ENCODE measurements at regions not wholly inside any gene's neighbourhood (a gene's known extent, or its start where the extent isn't known, plus 50 kb on each side); places are given as distances from the start of the nearest gene placed in this dataset.

DNA sequence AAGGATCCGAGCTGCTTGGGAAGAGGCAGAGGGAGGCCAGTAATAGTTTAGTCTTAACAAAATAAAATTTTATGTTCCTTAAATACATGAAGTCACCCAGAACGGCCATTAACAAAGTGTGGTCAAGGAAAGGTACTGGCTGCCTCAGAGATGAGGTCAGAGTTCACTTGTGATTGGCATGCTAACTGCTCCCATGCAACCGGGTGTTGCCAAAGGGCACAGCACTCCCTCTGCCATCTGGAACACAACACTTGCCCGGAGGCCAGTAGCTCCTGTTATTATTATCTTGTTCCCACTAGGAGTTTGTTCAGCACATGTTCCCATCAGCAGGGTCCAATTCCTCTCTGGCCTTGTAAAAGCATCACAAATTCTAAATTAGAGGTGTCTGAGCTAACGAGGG is 207.0 kb downstream of the CYP26B1 start:
- Histone ChIP-seq H3K4me2 (no peak overlapping the region), H3K27me3 (no peaks in the 10 kb centered on the region), H3K4me1 (ENCODE audit: insufficient read depth) (peaks cover 2% of the 10 kb centered on the region), H3K4me3 (no peak overlapping the region), H3K9me3 (ENCODE audit: low read depth) (no peaks in the 10 kb centered on the region), H2AFZ (no peak overlapping the region), H3K36me3 (replicated peaks; ENCODE audit: insufficient read depth, low read depth) (no peaks in the 10 kb centered on the region), H3K79me2 (no peaks in the 10 kb centered on the region), H3K9me2 (replicated peaks; ENCODE audit: insufficient read depth) (no peaks in the 10 kb centered on the region), H3K27ac (no peak overlapping the region), H4K20me1 (ENCODE audit: insufficient read depth, poor library complexity, severe bottlenecking) (no peaks in the 10 kb centered on the region)
- WGBS (ENCODE audit: low lambda C conversion rate, missing lambda C conversion rate) = 78% methylated on average over 5 of the region's 5 CpGs
- no peak for TF ChIP-seq EZH2 (IDR thresholded peaks at IDR 0.05; ENCODE audit: borderline replicate concordance)
- no peak for TF ChIP-seq CTCF (IDR thresholded peaks at IDR 0.05; ENCODE audit: poor library complexity)
- no peak for TF ChIP-seq EZH2phosphoT487 (IDR thresholded peaks at IDR 0.05; ENCODE audit: low read depth, severe bottlenecking, unreplicated experiment)
- no peak for DNase-seq (ENCODE audit: low spot score)

- Histone ChIP-seq H3K27me3 (no peaks in the 10 kb centered on the region), H3K36me3 (replicated peaks; ENCODE audit: insufficient read depth, low read depth) (no peaks in the 10 kb centered on the region), H3K4me2 (no peak overlapping the region), H3K79me2 (no peaks in the 10 kb centered on the region), H3K4me1 (ENCODE audit: insufficient read depth) (peaks cover 8% of the 10 kb centered on the region), H3K27ac (no peak overlapping the region), H2AFZ (no peak overlapping the region), H3K9me3 (ENCODE audit: low read depth) (no peaks in the 10 kb centered on the region), H4K20me1 (ENCODE audit: insufficient read depth, poor library complexity, severe bottlenecking) (no peaks in the 10 kb centered on the region), H3K9me2 (replicated peaks; ENCODE audit: insufficient read depth) (no peaks in the 10 kb centered on the region), H3K4me3 (no peak overlapping the region)
- TF ChIP-seq EZH2phosphoT487 (IDR thresholded peaks at IDR 0.05; ENCODE audit: low read depth, severe bottlenecking, unreplicated experiment) = no peak
- TF ChIP-seq CTCF (IDR thresholded peaks at IDR 0.05; ENCODE audit: poor library complexity) = no peak
- TF ChIP-seq EZH2 (IDR thresholded peaks at IDR 0.05; ENCODE audit: borderline replicate concordance) = no peak
- no peak for DNase-seq (ENCODE audit: low spot score)
- 93% methylated on average over 13 of the region's 13 CpGs for WGBS (ENCODE audit: low lambda C conversion rate, missing lambda C conversion rate)
These were observed 207.8 kb downstream of the CYP26B1 start for GRCh38 chr2:71939588-71940535.

GRCh38 chr2:71938659-71939587 is 208.7 kb downstream of the CYP26B1 start:
- Histone ChIP-seq H3K4me3 (no peak overlapping the region), H3K9me3 (ENCODE audit: low read depth) (no peaks in the 10 kb centered on the region), H3K4me2 (no peak overlapping the region), H4K20me1 (ENCODE audit: insufficient read depth, poor library complexity, severe bottlenecking) (no peaks in the 10 kb centered on the region), H3K27me3 (no peaks in the 10 kb centered on the region), H2AFZ (no peak overlapping the region), H3K9me2 (replicated peaks; ENCODE audit: insufficient read depth) (no peaks in the 10 kb centered on the region), H3K79me2 (no peaks in the 10 kb centered on the region), H3K27ac (no peak overlapping the region), H3K4me1 (ENCODE audit: insufficient read depth) (peaks cover 12% of the 10 kb centered on the region), H3K36me3 (replicated peaks; ENCODE audit: insufficient read depth, low read depth) (no peaks in the 10 kb centered on the region)
- DNase-seq (ENCODE audit: low spot score) = no peak
- 94% methylated on average over 13 of the region's 13 CpGs for WGBS (ENCODE audit: low lambda C conversion rate, missing lambda C conversion rate)
- TF ChIP-seq CTCF (IDR thresholded peaks at IDR 0.05; ENCODE audit: poor library complexity) = no peak
- no peak for TF ChIP-seq EZH2 (IDR thresholded peaks at IDR 0.05; ENCODE audit: borderline replicate concordance)
- TF ChIP-seq EZH2phosphoT487 (IDR thresholded peaks at IDR 0.05; ENCODE audit: low read depth, severe bottlenecking, unreplicated experiment) = no peak

Measured in hepatocyte (in vitro differentiated cells).